Nephron progenitor cell (in vitro differentiated cells): ENCODE measurements at regions not wholly inside any gene's neighbourhood (a gene's known extent, or its start where the extent isn't known, plus 50 kb on each side); places are given as distances from the start of the nearest gene placed in this dataset.

Source experiments
- DNase-seq: peaks from one replicate; pipeline ENCODE4 v3.0.0; 2021
- H3K27ac Mint-ChIP-seq: 2 replicates; pipeline ENCODE4 v1.8.0; 2021; ENCODE audit warnings: mild to moderate bottlenecking, moderate library complexity, mixed read lengths
- H3K27me3 Mint-ChIP-seq: 2 replicates; pipeline ENCODE4 v1.8.0; 2021; ENCODE audit warnings: mild to moderate bottlenecking, low read depth, mixed read lengths; ENCODE audit not compliant: poor library complexity
- H3K36me3 Mint-ChIP-seq: 2 replicates; pipeline ENCODE4 v1.8.0; 2021; ENCODE audit warnings: low read depth, mixed read lengths
- H3K4me1 Mint-ChIP-seq: 2 replicates; pipeline ENCODE4 v1.8.0; 2021; ENCODE audit warnings: mixed read lengths
- H3K4me3 Mint-ChIP-seq: 2 replicates; pipeline ENCODE4 v1.8.0; 2021; ENCODE audit warnings: mild to moderate bottlenecking, moderate library complexity, mixed read lengths
- H3K9me3 Mint-ChIP-seq: 2 replicates; pipeline ENCODE4 v1.8.0; 2021; ENCODE audit warnings: mild to moderate bottlenecking, moderate library complexity, mixed read lengths
- CTCF ChIP-seq: fragments of 200-600 bp; sonication (generic); IDR thresholded peaks from 2 replicates; pipeline ENCODE4 v1.5.0; 2021; ENCODE audit warnings: antibody characterized with exemption

DNA sequence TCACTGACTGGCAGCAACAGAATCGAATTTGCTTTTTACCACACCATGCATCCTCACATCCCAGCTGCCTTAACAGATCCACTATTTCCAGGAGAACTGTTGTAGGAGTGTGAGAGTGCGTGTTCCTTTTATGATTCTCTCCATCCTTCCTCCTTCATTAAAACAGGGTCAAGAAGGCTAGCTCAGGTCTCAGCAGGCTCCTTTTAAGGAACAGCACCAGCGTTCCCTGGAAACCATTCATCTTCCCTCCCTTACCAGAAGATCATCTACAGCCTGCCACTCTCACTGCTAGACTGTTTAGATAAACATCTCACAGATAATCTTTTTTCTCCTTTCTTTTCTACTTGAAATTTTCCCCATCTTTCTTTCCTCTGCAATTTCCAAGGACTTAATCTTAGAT lies 1531.9 kb upstream of the CDH8 start:
- Mint-ChIP-seq H3K9me3 (no peaks in the 10 kb centered on the region), H3K27me3 (no peaks in the 10 kb centered on the region), H3K4me3 (no peak overlapping the region), H3K4me1 (peaks cover 5% of the 10 kb centered on the region), H3K36me3 (no peaks in the 10 kb centered on the region), H3K27ac (peak overlapping the region; percentile 57)
- no peak for DNase-seq
- TF ChIP-seq CTCF = no peak

DNA sequence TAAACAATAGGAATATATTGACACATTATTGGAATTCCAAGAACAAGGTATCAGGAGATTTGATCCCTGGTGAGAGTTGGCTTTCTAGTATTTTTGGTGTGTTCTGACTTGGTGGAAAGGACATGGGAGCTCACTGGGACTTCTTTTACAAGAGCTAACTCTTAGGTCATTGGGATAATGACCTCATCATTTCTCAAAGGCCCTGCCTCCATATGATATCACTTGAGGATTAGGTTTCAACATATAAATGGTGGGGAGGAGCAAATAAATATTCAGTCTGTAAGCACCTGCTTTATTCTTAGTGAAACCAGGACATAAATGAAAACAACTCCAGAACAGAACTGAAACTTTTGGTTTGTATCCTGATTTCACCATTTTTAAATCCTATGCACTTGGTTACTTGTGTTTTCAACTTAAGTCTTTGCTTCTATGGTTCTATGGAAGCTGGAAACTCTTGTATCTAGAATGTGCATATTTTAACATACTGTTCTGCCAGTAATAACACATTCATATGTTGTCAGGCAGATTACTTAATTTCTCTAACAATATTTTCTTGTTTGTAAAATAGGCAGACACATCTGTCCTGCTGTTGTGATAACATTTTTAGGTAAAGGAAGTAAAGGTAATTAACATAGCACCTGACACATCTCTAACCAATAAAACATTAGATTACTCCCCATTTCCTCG lies 1527.7 kb upstream of the CDH8 start:
- Mint-ChIP-seq H3K27ac (no peak overlapping the region), H3K36me3 (no peaks in the 10 kb centered on the region), H3K4me3 (no peak overlapping the region), H3K9me3 (peaks cover 16% of the 10 kb centered on the region), H3K4me1 (peaks cover 5% of the 10 kb centered on the region), H3K27me3 (no peaks in the 10 kb centered on the region)
- no peak for TF ChIP-seq CTCF
- no peak for DNase-seq

- DNase-seq = no peak
- H3K9me3 Mint-ChIP-seq = peaks cover 3% of the 10 kb centered on the region
- H3K4me1 Mint-ChIP-seq = no peaks in the 10 kb centered on the region
- TF ChIP-seq CTCF = no peak
- no peaks in the 10 kb centered on the region for H3K27me3 Mint-ChIP-seq
- H3K36me3 Mint-ChIP-seq = no peaks in the 10 kb centered on the region
- no peak overlapping the region for H3K27ac Mint-ChIP-seq
- no peak overlapping the region for H3K4me3 Mint-ChIP-seq
Observed at GRCh38 chr16:63553980-63554379, 1517.7 kb upstream of the CDH8 start.

DNA sequence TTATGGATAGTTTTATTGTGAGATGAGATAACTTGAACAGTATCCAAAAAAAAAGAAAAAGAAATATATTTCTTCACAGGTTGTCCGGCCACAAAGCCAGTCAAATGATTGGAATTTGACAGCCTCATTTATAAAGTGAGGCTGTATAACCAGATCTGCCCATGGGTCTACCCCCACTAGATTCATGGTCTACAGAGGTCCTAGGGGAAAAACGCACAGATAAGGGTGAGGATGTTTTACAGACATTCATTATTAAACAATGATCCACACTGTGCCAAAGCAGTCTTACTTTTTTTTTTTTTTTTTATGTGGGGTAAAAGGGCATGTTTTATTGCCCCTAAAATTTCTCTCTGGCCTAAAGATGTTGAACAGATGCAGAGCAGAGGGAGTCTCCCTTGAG lies 1503.0 kb upstream of the CDH8 start:
- H3K27ac Mint-ChIP-seq = no peak overlapping the region
- no peaks in the 10 kb centered on the region for H3K36me3 Mint-ChIP-seq
- no peak for TF ChIP-seq CTCF
- no peaks in the 10 kb centered on the region for H3K27me3 Mint-ChIP-seq
- H3K4me1 Mint-ChIP-seq = no peaks in the 10 kb centered on the region
- no peak for DNase-seq
- no peaks in the 10 kb centered on the region for H3K9me3 Mint-ChIP-seq
- no peak overlapping the region for H3K4me3 Mint-ChIP-seq

- no peak overlapping the region for H3K27ac Mint-ChIP-seq
- no peak overlapping the region for H3K4me3 Mint-ChIP-seq
- H3K9me3 Mint-ChIP-seq = peaks cover 5% of the 10 kb centered on the region
- H3K4me1 Mint-ChIP-seq = no peaks in the 10 kb centered on the region
- DNase-seq = no peak
- H3K27me3 Mint-ChIP-seq = no peaks in the 10 kb centered on the region
- no peak for TF ChIP-seq CTCF
- no peaks in the 10 kb centered on the region for H3K36me3 Mint-ChIP-seq
Observed at GRCh38 chr16:63530974-63531373, 1494.7 kb upstream of the CDH8 start.

DNA sequence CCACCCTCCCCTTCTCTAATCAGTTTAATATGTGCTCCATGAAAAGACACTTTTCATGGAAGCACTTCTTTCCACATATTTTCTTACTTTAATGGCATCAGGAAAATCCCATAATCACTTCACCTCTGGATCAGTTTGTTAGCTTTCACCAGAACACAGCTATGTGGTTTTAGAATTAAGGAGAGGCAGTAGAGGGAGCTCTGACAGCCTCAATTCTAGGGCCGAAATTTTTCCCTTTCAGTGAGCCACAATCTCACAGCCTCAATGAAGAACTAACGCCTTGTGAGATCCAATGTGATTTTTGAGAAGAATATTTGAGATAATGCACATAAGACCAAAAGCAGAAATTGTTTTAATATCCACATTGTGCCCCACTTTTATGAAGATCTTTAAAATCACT lies 1494.0 kb upstream of the CDH8 start:
- H3K27me3 Mint-ChIP-seq = no peaks in the 10 kb centered on the region
- no peak overlapping the region for H3K27ac Mint-ChIP-seq
- peaks cover 10% of the 10 kb centered on the region for H3K9me3 Mint-ChIP-seq
- no peaks in the 10 kb centered on the region for H3K36me3 Mint-ChIP-seq
- H3K4me1 Mint-ChIP-seq = no peaks in the 10 kb centered on the region
- DNase-seq = no peak
- no peak overlapping the region for H3K4me3 Mint-ChIP-seq
- TF ChIP-seq CTCF = no peak
